ENCODE measurements at regions not wholly inside any gene's neighbourhood (a gene's known extent, or its start where the extent isn't known, plus 50 kb on each side); places are given as distances from the start of the nearest gene placed in this dataset.

GRCh38 chr5:67510204-67510603 is 313.6 kb upstream of the CD180 start:
- no peak for TF ChIP-seq CTCF (IDR thresholded peaks at IDR 0.05)
- no peak for TF ChIP-seq EZH2 (IDR thresholded peaks at IDR 0.05)

All from neural progenitor cell (in vitro differentiated cells).